AG04449 (cell line): ENCODE measurements at regions not wholly inside any gene's neighbourhood (a gene's known extent, or its start where the extent isn't known, plus 50 kb on each side); places are given as distances from the start of the nearest gene placed in this dataset.

Experiments used
- CTCF ChIA-PET: fragments of 350-600 bp; formaldehyde crosslinking; extraction: SDS; loops from one replicate; lab custom pipeline; 2021; ENCODE audit warnings: antibody characterized with exemption; lab: Yijun Ruan, JAX
- POLR2A ChIA-PET: fragments of 400-600, 350-600 bp; formaldehyde crosslinking; extraction: SDS; loops from one replicate; lab custom pipeline; 2020; ENCODE audit warnings: antibody characterized with exemption, inconsistent platforms; lab: Yijun Ruan, JAX
- DNase-seq: peaks from one replicate; pipeline ENCODE4 v3.0.0-alpha.2; 2010; ENCODE audit warnings: low read depth, low spot score
- H3K4me3 ChIP-seq: 2 replicates; pipeline ENCODE4 v1.5.1; 2011; ENCODE audit warnings: low read depth, mild to moderate bottlenecking, control low read depth, low read length
- TF ChIP-seq, protein P1 (sequence below): IDR thresholded peaks from one replicate; pipeline ENCODE4 v1.5.1; 2011; ENCODE audit warnings: mild to moderate bottlenecking, moderate library complexity, low read length, control low read depth, inconsistent platforms; ENCODE audit not compliant: insufficient read depth; ENCODE audit errors: missing control alignments

- DNase-seq, result no peak
- TF ChIP-seq, protein P1, sequence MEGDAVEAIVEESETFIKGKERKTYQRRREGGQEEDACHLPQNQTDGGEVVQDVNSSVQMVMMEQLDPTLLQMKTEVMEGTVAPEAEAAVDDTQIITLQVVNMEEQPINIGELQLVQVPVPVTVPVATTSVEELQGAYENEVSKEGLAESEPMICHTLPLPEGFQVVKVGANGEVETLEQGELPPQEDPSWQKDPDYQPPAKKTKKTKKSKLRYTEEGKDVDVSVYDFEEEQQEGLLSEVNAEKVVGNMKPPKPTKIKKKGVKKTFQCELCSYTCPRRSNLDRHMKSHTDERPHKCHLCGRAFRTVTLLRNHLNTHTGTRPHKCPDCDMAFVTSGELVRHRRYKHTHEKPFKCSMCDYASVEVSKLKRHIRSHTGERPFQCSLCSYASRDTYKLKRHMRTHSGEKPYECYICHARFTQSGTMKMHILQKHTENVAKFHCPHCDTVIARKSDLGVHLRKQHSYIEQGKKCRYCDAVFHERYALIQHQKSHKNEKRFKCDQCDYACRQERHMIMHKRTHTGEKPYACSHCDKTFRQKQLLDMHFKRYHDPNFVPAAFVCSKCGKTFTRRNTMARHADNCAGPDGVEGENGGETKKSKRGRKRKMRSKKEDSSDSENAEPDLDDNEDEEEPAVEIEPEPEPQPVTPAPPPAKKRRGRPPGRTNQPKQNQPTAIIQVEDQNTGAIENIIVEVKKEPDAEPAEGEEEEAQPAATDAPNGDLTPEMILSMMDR, result no peak
- POLR2A ChIA-PET, result no interaction called here
- CTCF ChIA-PET, result interaction anchor here (0.8 kb wide), 1 partner anchor 769 kb away, joined by 3 read pairs; no protein-coding TSS in a partner anchor
- no peak overlapping the region for H3K4me3 ChIP-seq
Measured at GRCh38 chr7:84705079-84705478, 481.8 kb downstream of the SEMA3D start.

GRCh38 chr7:84704380-84704779 is 482.5 kb downstream of the SEMA3D start:
- CTCF ChIA-PET, result interaction anchor here (0.8 kb wide), 1 partner anchor 768 kb away, joined by 3 read pairs; no protein-coding TSS in a partner anchor
- POLR2A ChIA-PET, result no interaction called here
- no peak overlapping the region for H3K4me3 ChIP-seq
- TF ChIP-seq, protein P1, result no peak
- DNase-seq, result no peak

- CTCF ChIA-PET, result no interaction called here
- POLR2A ChIA-PET, result no interaction called here
- TF ChIP-seq, protein P1, result no peak
- peak overlapping the region; percentile 10 for H3K4me3 ChIP-seq
- DNase-seq, result peak; percentile 84
Measured at GRCh38 chr7:84701524-84702306, 485.1 kb downstream of the SEMA3D start.

GRCh38 chr7:84700563-84701370 is 486.1 kb downstream of the SEMA3D start:
- TF ChIP-seq, protein P1, result no peak
- ChIA-PET POLR2A (no interaction called here), CTCF (no interaction called here)
- no peak overlapping the region for H3K4me3 ChIP-seq
- DNase-seq, result no peak

DNA sequence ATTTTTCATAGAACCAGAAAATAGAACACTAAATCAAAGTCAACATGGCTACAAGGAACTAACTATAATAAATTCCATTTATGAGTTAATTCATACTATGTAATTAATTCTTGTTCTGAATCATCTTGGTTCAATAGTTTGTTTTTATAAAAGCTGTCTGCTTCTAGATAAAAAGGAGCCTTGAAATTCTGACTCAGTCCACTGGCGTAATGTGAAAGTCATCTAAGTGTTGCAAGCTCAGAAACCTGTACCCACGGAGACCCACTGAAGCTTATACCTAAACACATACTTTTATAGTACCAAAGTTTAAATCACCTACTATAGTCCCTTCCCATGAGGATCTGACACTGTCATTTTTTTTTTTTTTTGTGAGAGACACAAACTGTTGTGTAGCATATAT is 489.4 kb downstream of the SEMA3D start:
- POLR2A ChIA-PET, result no interaction called here
- TF ChIP-seq, protein P1, result no peak
- DNase-seq, result peak; percentile 79
- CTCF ChIA-PET, result no interaction called here
- no peak overlapping the region for H3K4me3 ChIP-seq

DNA sequence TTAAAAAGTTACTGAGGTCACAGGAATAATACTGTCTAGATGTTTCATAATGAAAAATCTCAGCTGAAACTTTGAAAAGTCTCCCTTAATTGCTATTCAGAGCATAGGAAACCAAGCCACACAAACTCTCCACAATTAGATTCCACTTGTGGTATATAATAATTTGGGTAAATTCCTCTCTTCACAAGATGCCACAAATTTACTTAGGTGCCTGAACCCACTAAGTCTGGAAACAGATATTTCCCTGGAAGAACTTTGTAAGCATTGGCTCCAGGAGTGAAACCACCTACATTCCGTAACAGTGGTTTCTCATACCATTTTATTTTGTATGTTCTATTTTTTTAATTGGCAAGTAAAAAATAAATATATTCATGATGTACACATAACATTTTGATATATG is 493.4 kb downstream of the SEMA3D start:
- POLR2A ChIA-PET, result no interaction called here

More for the DNA sequence above, 493.4 kb downstream of the SEMA3D start:
- CTCF ChIA-PET, result no interaction called here
- TF ChIP-seq, protein P1, result no peak
- no peak for DNase-seq
- no peak overlapping the region for H3K4me3 ChIP-seq
